WTC11 (cell line): ENCODE measurements at regions not wholly inside any gene's neighbourhood (a gene's known extent, or its start where the extent isn't known, plus 50 kb on each side); places are given as distances from the start of the nearest gene placed in this dataset.

ENCODE experiments used
- FOXP1 ChIP-seq: sonication (generic); formaldehyde crosslinking; IDR thresholded peaks from 2 replicates; pipeline ENCODE4 v1.8.0; 2022; ENCODE audit warnings: missing genetic modification reagents, mild to moderate bottlenecking, moderate library complexity, borderline replicate concordance
- NR2C2 ChIP-seq: sonication (generic); formaldehyde crosslinking; IDR thresholded peaks from 2 replicates; pipeline ENCODE4 v1.8.0; 2022; ENCODE audit warnings: mild to moderate bottlenecking, missing genetic modification reagents
- TEAD4 ChIP-seq: sonication (generic); formaldehyde crosslinking; IDR thresholded peaks from 2 replicates; pipeline ENCODE4 v1.8.0; 2022; ENCODE audit warnings: mild to moderate bottlenecking, missing genetic modification reagents
- ZNF232 ChIP-seq: sonication (generic); formaldehyde crosslinking; IDR thresholded peaks from 2 replicates; pipeline ENCODE4 v1.8.0; 2022; ENCODE audit warnings: mild to moderate bottlenecking, missing genetic modification reagents
- TF ChIP-seq, protein P1 (sequence below): sonication (generic); formaldehyde crosslinking; IDR thresholded peaks from 2 replicates; pipeline ENCODE4 v1.8.0; 2022; ENCODE audit warnings: mild to moderate bottlenecking, missing genetic modification reagents
- TF ChIP-seq, protein P2 (sequence below): sonication (generic); formaldehyde crosslinking; IDR thresholded peaks from 2 replicates; pipeline ENCODE4 v1.8.0; 2022; ENCODE audit warnings: mild to moderate bottlenecking, missing genetic modification reagents
- TF ChIP-seq, protein P3 (sequence below): fragments of 200-600 bp; IDR thresholded peaks from 2 replicates; pipeline ENCODE4 v1.8.0; 2022; ENCODE audit warnings: antibody characterized with exemption
- TF ChIP-seq, protein P4 (sequence below): sonication (generic); formaldehyde crosslinking; IDR thresholded peaks from 2 replicates; pipeline ENCODE4 v1.8.1; 2023; ENCODE audit warnings: mild to moderate bottlenecking, missing genetic modification reagents, moderate library complexity
- TF ChIP-seq, protein P5 (sequence below): sonication (generic); formaldehyde crosslinking; IDR thresholded peaks from 2 replicates; pipeline ENCODE4 v1.8.1; 2023; ENCODE audit warnings: mild to moderate bottlenecking, missing genetic modification reagents, moderate library complexity
- TF ChIP-seq, protein P6 (sequence below): sonication (generic); formaldehyde crosslinking; IDR thresholded peaks from 2 replicates; pipeline ENCODE4 v1.8.0; 2022; ENCODE audit warnings: mild to moderate bottlenecking, missing genetic modification reagents

DNA sequence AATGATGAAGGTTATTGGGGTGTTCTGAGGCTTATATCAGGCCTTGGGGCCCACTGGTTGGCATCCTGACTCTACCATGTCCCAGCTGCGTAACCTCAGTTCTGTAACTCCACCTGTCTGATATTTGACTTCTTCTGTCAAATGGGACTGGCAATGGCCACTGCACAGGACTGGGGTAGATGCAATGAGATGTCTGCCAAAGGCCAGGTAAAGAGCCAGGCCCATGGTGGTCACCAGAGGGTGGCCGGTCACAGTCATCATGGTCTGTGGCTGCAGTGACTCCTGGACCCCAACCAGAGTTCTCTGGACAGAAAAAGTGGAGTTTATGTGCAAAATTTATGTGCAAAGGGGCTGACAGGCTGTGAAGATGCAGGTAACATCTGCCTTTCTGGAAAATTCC, 173.3 kb downstream of the PTPRU start:
- TF ChIP-seq, protein P1, sequence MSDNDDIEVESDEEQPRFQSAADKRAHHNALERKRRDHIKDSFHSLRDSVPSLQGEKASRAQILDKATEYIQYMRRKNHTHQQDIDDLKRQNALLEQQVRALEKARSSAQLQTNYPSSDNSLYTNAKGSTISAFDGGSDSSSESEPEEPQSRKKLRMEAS (CRISPR knock-in tag): no peak
- TF ChIP-seq, protein P2, sequence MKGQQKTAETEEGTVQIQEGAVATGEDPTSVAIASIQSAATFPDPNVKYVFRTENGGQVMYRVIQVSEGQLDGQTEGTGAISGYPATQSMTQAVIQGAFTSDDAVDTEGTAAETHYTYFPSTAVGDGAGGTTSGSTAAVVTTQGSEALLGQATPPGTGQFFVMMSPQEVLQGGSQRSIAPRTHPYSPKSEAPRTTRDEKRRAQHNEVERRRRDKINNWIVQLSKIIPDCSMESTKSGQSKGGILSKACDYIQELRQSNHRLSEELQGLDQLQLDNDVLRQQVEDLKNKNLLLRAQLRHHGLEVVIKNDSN (CRISPR knock-in tag): no peak
- TF ChIP-seq, protein P3, sequence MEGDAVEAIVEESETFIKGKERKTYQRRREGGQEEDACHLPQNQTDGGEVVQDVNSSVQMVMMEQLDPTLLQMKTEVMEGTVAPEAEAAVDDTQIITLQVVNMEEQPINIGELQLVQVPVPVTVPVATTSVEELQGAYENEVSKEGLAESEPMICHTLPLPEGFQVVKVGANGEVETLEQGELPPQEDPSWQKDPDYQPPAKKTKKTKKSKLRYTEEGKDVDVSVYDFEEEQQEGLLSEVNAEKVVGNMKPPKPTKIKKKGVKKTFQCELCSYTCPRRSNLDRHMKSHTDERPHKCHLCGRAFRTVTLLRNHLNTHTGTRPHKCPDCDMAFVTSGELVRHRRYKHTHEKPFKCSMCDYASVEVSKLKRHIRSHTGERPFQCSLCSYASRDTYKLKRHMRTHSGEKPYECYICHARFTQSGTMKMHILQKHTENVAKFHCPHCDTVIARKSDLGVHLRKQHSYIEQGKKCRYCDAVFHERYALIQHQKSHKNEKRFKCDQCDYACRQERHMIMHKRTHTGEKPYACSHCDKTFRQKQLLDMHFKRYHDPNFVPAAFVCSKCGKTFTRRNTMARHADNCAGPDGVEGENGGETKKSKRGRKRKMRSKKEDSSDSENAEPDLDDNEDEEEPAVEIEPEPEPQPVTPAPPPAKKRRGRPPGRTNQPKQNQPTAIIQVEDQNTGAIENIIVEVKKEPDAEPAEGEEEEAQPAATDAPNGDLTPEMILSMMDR: no peak
- TF ChIP-seq, protein P4, sequence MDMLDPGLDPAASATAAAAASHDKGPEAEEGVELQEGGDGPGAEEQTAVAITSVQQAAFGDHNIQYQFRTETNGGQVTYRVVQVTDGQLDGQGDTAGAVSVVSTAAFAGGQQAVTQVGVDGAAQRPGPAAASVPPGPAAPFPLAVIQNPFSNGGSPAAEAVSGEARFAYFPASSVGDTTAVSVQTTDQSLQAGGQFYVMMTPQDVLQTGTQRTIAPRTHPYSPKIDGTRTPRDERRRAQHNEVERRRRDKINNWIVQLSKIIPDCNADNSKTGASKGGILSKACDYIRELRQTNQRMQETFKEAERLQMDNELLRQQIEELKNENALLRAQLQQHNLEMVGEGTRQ (CRISPR knock-in tag): no peak
- TF ChIP-seq ZNF232 (CRISPR knock-in tag) (no peak), TEAD4 (no peak), FOXP1 (CRISPR knock-in tag) (no peak), NR2C2 (CRISPR knock-in tag) (no peak)
- TF ChIP-seq, protein P5, sequence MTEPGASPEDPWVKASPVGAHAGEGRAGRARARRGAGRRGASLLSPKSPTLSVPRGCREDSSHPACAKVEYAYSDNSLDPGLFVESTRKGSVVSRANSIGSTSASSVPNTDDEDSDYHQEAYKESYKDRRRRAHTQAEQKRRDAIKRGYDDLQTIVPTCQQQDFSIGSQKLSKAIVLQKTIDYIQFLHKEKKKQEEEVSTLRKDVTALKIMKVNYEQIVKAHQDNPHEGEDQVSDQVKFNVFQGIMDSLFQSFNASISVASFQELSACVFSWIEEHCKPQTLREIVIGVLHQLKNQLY: no peak
- TF ChIP-seq, protein P6, sequence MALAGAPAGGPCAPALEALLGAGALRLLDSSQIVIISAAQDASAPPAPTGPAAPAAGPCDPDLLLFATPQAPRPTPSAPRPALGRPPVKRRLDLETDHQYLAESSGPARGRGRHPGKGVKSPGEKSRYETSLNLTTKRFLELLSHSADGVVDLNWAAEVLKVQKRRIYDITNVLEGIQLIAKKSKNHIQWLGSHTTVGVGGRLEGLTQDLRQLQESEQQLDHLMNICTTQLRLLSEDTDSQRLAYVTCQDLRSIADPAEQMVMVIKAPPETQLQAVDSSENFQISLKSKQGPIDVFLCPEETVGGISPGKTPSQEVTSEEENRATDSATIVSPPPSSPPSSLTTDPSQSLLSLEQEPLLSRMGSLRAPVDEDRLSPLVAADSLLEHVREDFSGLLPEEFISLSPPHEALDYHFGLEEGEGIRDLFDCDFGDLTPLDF (CRISPR knock-in tag): no peak
